HEK293 (cell line): ENCODE measurements at regions not wholly inside any gene's neighbourhood (a gene's known extent, or its start where the extent isn't known, plus 50 kb on each side); places are given as distances from the start of the nearest gene placed in this dataset.

ENCODE experiments used
- CTCF ChIA-PET: fragments of 350-600 bp; formaldehyde crosslinking; extraction: SDS; loops from one replicate; lab custom pipeline; 2021; ENCODE audit warnings: antibody characterized with exemption; lab: Yijun Ruan, JAX
- POLR2A ChIA-PET: fragments of 300-600 bp; formaldehyde crosslinking; extraction: SDS; loops from one replicate; lab custom pipeline; 2020; ENCODE audit warnings: antibody characterized with exemption, inconsistent platforms; lab: Yijun Ruan, JAX
- H3K27ac ChIP-seq: fragments of 200-500 bp; sonication (Bioruptor generic); 2 replicates; pipeline ENCODE4 v1.5.1; 2014; ENCODE audit warnings: low read depth, low read length, control low read depth, inconsistent platforms; ENCODE audit errors: extremely low read depth
- H3K36me3 ChIP-seq, 2 experiments: fragments of 200-500 bp in 1 of 2; sonication (Bioruptor generic) in 1 of 2; 1 replicate in 1 of 2; 2 replicates in 1 of 2; pipeline ENCODE4 v1.5.1; 2014 to 2017; ENCODE audit warnings: inconsistent platforms in 2 of 2, low read length in 2 of 2; ENCODE audit not compliant: control insufficient read depth in 2 of 2, insufficient read depth in 1 of 2
- H3K4me1 ChIP-seq: fragments of 200-500 bp; sonication (Bioruptor generic); 2 replicates; pipeline ENCODE4 v1.5.1; 2014; ENCODE audit warnings: mild to moderate bottlenecking, low read length, inconsistent platforms; ENCODE audit not compliant: control insufficient read depth, insufficient read depth
- H3K4me3 ChIP-seq: 2 replicates; pipeline ENCODE4 v1.5.1; 2011; ENCODE audit warnings: low read depth, mild to moderate bottlenecking, control low read depth, low read length, moderate library complexity
- H3K9me3 ChIP-seq: fragments of 200-500 bp; sonication (Bioruptor generic); 2 replicates; pipeline ENCODE4 v1.5.1; 2014; ENCODE audit warnings: low read depth, low read length, inconsistent platforms; ENCODE audit not compliant: control insufficient read depth, insufficient read depth
- BCL11B ChIP-seq: fragments of 450-650 bp; formaldehyde crosslinking; IDR thresholded peaks from 2 replicates; pipeline ENCODE4 v1.5.1; 2016; ENCODE audit warnings: low read depth, missing biosample characterization, missing genetic modification characterization
- KLF7 ChIP-seq: fragments of 450-650 bp; formaldehyde crosslinking; IDR thresholded peaks from 2 replicates; pipeline ENCODE4 v1.5.1; 2016; ENCODE audit warnings: missing biosample characterization, missing genetic modification characterization, borderline replicate concordance
- OSR2 ChIP-seq: fragments of 450-650 bp; formaldehyde crosslinking; IDR thresholded peaks from 2 replicates; pipeline ENCODE4 v1.5.1; 2016; ENCODE audit warnings: missing biosample characterization, missing genetic modification characterization
- PBX3 ChIP-seq: sonication (generic); formaldehyde crosslinking; IDR thresholded peaks from 2 replicates; pipeline ENCODE4 v1.8.1; 2022; ENCODE audit warnings: mild to moderate bottlenecking, moderate library complexity, missing genetic modification reagents
- PRDM10 ChIP-seq: fragments of 450-650 bp; formaldehyde crosslinking; IDR thresholded peaks from 2 replicates; pipeline ENCODE4 v1.5.1; 2016; ENCODE audit warnings: missing biosample characterization, missing genetic modification characterization
- ZBTB1 ChIP-seq: fragments of 450-650 bp; formaldehyde crosslinking; IDR thresholded peaks from 2 replicates; pipeline ENCODE4 v1.5.1; 2016; ENCODE audit warnings: missing biosample characterization, missing genetic modification characterization
- ZNF114 ChIP-seq: fragments of 450-650 bp; formaldehyde crosslinking; IDR thresholded peaks from 2 replicates; pipeline ENCODE4 v1.5.0; 2017; ENCODE audit warnings: missing biosample characterization, missing genetic modification characterization
- ZNF140 ChIP-seq: fragments of 450-650 bp; formaldehyde crosslinking; IDR thresholded peaks from 2 replicates; pipeline ENCODE4 v1.5.1; 2016; ENCODE audit warnings: missing biosample characterization, missing genetic modification characterization
- ZNF19 ChIP-seq: fragments of 450-650 bp; formaldehyde crosslinking; IDR thresholded peaks from 2 replicates; pipeline ENCODE4; 2016; ENCODE audit warnings: missing biosample characterization, missing genetic modification characterization, low read depth
- ZNF24 ChIP-seq: fragments of 450-650 bp; formaldehyde crosslinking; IDR thresholded peaks from 2 replicates; pipeline ENCODE4 v1.5.1; 2016; ENCODE audit warnings: missing biosample characterization, missing genetic modification characterization
- ZNF274 ChIP-seq, 2 experiments: fragments of 200-500 bp in 1 of 2; fragments of 450-650 bp in 1 of 2; sonication (Bioruptor generic) in 1 of 2; formaldehyde crosslinking in 1 of 2; IDR thresholded peaks; 2 replicates each; pipeline versions ENCODE4 v1.5.1 to v1.6.1; 2014 to 2016; ENCODE audit warnings: borderline replicate concordance in 1 of 2, inconsistent platforms in 1 of 2, low read length in 1 of 2, missing biosample characterization in 1 of 2, missing genetic modification characterization in 1 of 2
- ZNF280C ChIP-seq: fragments of 450-650 bp; formaldehyde crosslinking; IDR thresholded peaks from 2 replicates; pipeline ENCODE4 v1.5.1; 2016; ENCODE audit warnings: missing biosample characterization, missing genetic modification characterization
- ZNF362 ChIP-seq: fragments of 450-650 bp; formaldehyde crosslinking; IDR thresholded peaks from 2 replicates; pipeline ENCODE4 v1.5.1; 2016; ENCODE audit warnings: missing biosample characterization, missing genetic modification characterization
- ZNF404 ChIP-seq: fragments of 450-650 bp; formaldehyde crosslinking; IDR thresholded peaks from 2 replicates; pipeline ENCODE4 v1.5.1; 2017; ENCODE audit warnings: missing biosample characterization, missing genetic modification characterization
- ZNF518A ChIP-seq: fragments of 450-650 bp; formaldehyde crosslinking; conservative IDR thresholded peaks from 2 replicates; pipeline ENCODE4 v1.5.1; 2016; ENCODE audit warnings: low read depth, missing biosample characterization, missing genetic modification characterization
- ZNF530 ChIP-seq: fragments of 450-650 bp; formaldehyde crosslinking; IDR thresholded peaks from 2 replicates; pipeline ENCODE4 v1.5.1; 2016; ENCODE audit warnings: low read depth, missing biosample characterization, missing genetic modification characterization
- ZNF544 ChIP-seq: fragments of 450-650 bp; formaldehyde crosslinking; IDR thresholded peaks from 2 replicates; pipeline ENCODE4 v1.5.0; 2017; ENCODE audit warnings: missing biosample characterization, missing genetic modification characterization
- ZSCAN23 ChIP-seq: fragments of 450-650 bp; formaldehyde crosslinking; IDR thresholded peaks from 2 replicates; pipeline ENCODE4 v1.5.1; 2016; ENCODE audit warnings: missing biosample characterization, missing genetic modification characterization

- no peak for TF ChIP-seq ZNF404 (tag by site-specific recombination)
Observed at GRCh38 chr9:109912082-109912582, 132.1 kb downstream of the PALM2AKAP2 start (continued).

- Histone ChIP-seq H3K27ac (no peak overlapping the region), H3K4me3 (no peak overlapping the region), H3K9me3 (no peaks in the 10 kb centered on the region), H3K4me1 (no peaks in the 10 kb centered on the region), H3K36me3 (no peaks in the 10 kb centered on the region)
- CTCF ChIA-PET, result interaction anchor here (0.7 to 1.8 kb wide), 5 partner anchors 8 to 241 kb away, joined by 3 to 4 read pairs (median 3); no protein-coding TSS in a partner anchor
- POLR2A ChIA-PET, result no interaction called here
- TF ChIP-seq ZNF19 (tag by site-specific recombination) (no peak), ZNF280C (no peak), ZNF530 (tag by site-specific recombination) (no peak), ZNF544 (tag by site-specific recombination) (no peak), PBX3 (no peak)
- TF ChIP-seq, all 188 proteins: peak for 0
Observed at GRCh38 chr9:109912726-109913460, 132.9 kb downstream of the PALM2AKAP2 start.

GRCh38 chr9:109913461-109913810 is 133.4 kb downstream of the PALM2AKAP2 start:
- Histone ChIP-seq H3K36me3 (no peaks in the 10 kb centered on the region), H3K4me1 (no peaks in the 10 kb centered on the region), H3K27ac (no peak overlapping the region), H3K4me3 (no peak overlapping the region), H3K9me3 (no peaks in the 10 kb centered on the region)
- ChIA-PET CTCF (interaction anchor here (0.7 to 1.8 kb wide), 4 partner anchors 9 to 229 kb away, joined by 3 to 4 read pairs (median 3); no protein-coding TSS in a partner anchor), POLR2A (interaction anchor here (0.7 kb wide), 1 partner anchor 136 kb away, joined by 5 read pairs; no protein-coding TSS in a partner anchor)
- TF ChIP-seq ZNF114 (tag by site-specific recombination) (no peak), ZNF140 (tag by site-specific recombination) (no peak), ZNF24 (tag by site-specific recombination) (no peak), KLF7 (no peak), OSR2 (tag by site-specific recombination) (no peak), ZBTB1 (no peak), BCL11B (tag by site-specific recombination) (no peak), ZNF362 (no peak), ZSCAN23 (tag by site-specific recombination) (no peak), PRDM10 (tag by site-specific recombination) (no peak), ZNF274 (IDR thresholded peaks at IDR 0.05; ENCODE audit: low read length) (no peak), ZNF274 (tag by site-specific recombination; IDR thresholded peaks at IDR 0.05; ENCODE audit: borderline replicate concordance) (no peak), ZNF518A (tag by site-specific recombination) (no peak)
